HepG2 (cell line): ENCODE measurements at regions not wholly inside any gene's neighbourhood (a gene's known extent, or its start where the extent isn't known, plus 50 kb on each side); places are given as distances from the start of the nearest gene placed in this dataset.
A peak's percentile ranks its signal among the peaks of the same experiment; 100 is the strongest.

Experiments used
- ATAC-seq: fragments of 200-7000 bp; cut with Tn5 transposase; 3 replicates; pipeline ENCODE4 v1.9.1; 2020; ENCODE audit warnings: mild to moderate bottlenecking, moderate library complexity
- BruUV-seq: library from RNA; stranded (reverse); fragments of 400-500 nt; replicated peaks from 2 replicates; lab custom pipeline; 2021; lab: Mats Ljungman, UMichigan
- CTCF ChIA-PET: fragments of 300-600 bp; formaldehyde crosslinking; extraction: SDS; loops from one replicate; lab custom pipeline; 2021; ENCODE audit warnings: low total read pairs, inconsistent platforms, low intra/inter-chr PET ratio; lab: Yijun Ruan, JAX
- POLR2A ChIA-PET: fragments of 350-600 bp; sonication (Branson Sonifier 250); formaldehyde crosslinking; loops from one replicate; lab custom pipeline; 2020; ENCODE audit warnings: antibody characterized with exemption, inconsistent platforms; lab: Yijun Ruan, JAX
- DNase-seq: peaks from one replicate; pipeline ENCODE4 v3.0.0-alpha.2; 2015; ENCODE audit warnings: low spot score
- FAIRE-seq: peaks from 3 replicates; lab custom pipeline; 2011; peaks lifted over from hg19 to GRCh38; lab: Jason Lieb, UNC
- H2AFZ ChIP-seq: one replicate; pipeline ENCODE4 v1.6.1; 2011; ENCODE audit warnings: low read length, inconsistent platforms
- H3K27ac ChIP-seq: fragments of 300-600 bp; 3 replicates; pipeline ENCODE4 v1.8.0; 2011; ENCODE audit warnings: mixed run types, mild to moderate bottlenecking, mixed read lengths, low read length, inconsistent platforms; ENCODE audit not compliant: insufficient read depth; ENCODE audit errors: extremely low read length
- H3K27me3 ChIP-seq, 2 experiments: fragments of 200-600 bp in 1 of 2; 2 replicates in 1 of 2; 3 replicates in 1 of 2; pipeline versions ENCODE4 v1.6.0 to v1.8.0; 2011; ENCODE audit warnings: low read length in 2 of 2, mild to moderate bottlenecking in 2 of 2, moderate library complexity in 2 of 2, inconsistent platforms in 1 of 2; ENCODE audit not compliant: insufficient read depth in 2 of 2, control insufficient read depth in 1 of 2
- H3K36me3 ChIP-seq, 2 experiments: fragments of 200-600 bp in 1 of 2; replicated peaks in 1 of 2; 2 replicates in 1 of 2; 3 replicates in 1 of 2; pipeline versions ENCODE4 v1.5.1 to v1.8.0; 2011; ENCODE audit warnings: low read length in 2 of 2, inconsistent platforms in 1 of 2; ENCODE audit not compliant: insufficient read depth in 2 of 2, control insufficient read depth in 1 of 2
- H3K4me1 ChIP-seq: 2 replicates; pipeline ENCODE4 v1.5.1; 2012; ENCODE audit warnings: low read length, inconsistent platforms; ENCODE audit not compliant: insufficient read depth
- H3K4me2 ChIP-seq: 2 replicates; pipeline ENCODE4 v1.6.0; 2011; ENCODE audit warnings: low read depth, low read length, inconsistent platforms
- H3K4me3 ChIP-seq, 3 experiments: fragments of 200-600 bp in 1 of 3; sonication (generic), shearing (Covaris generic) in 1 of 3; replicated peaks in 1 of 3; 2 replicates each; pipeline ENCODE4 v1.5.1; 2011 to 2016; ENCODE audit warnings: low read length in 3 of 3, inconsistent platforms in 2 of 3, low read depth in 2 of 3, mild to moderate bottlenecking in 2 of 3, control low read depth in 1 of 3, mixed read lengths in 1 of 3; ENCODE audit not compliant: insufficient read depth in 1 of 3
- H3K79me2 ChIP-seq: one replicate; pipeline ENCODE4 v1.6.1; 2011; ENCODE audit warnings: low read length, inconsistent platforms; ENCODE audit not compliant: insufficient read depth
- H3K9ac ChIP-seq: 2 replicates; pipeline ENCODE4 v1.6.0; 2011; ENCODE audit warnings: mild to moderate bottlenecking, low read depth, low read length, inconsistent platforms; ENCODE audit not compliant: insufficient read depth
- H3K9me3 ChIP-seq: 2 replicates; pipeline ENCODE4 v1.5.1; 2012; ENCODE audit warnings: mild to moderate bottlenecking, low read length
- H4K20me1 ChIP-seq: 2 replicates; pipeline ENCODE4 v1.6.0; 2011; ENCODE audit warnings: inconsistent platforms, mild to moderate bottlenecking, low read length, moderate library complexity; ENCODE audit not compliant: insufficient read depth
- FLYWCH1 ChIP-seq: sonication (generic); formaldehyde crosslinking; IDR thresholded peaks from 2 replicates; pipeline ENCODE4 v1.8.1; 2023; ENCODE audit warnings: mild to moderate bottlenecking, missing genetic modification reagents
- GMEB1 ChIP-seq: sonication (generic); formaldehyde crosslinking; IDR thresholded peaks from 2 replicates; pipeline ENCODE4 v1.5.1; 2020; ENCODE audit warnings: missing genetic modification reagents, mild to moderate bottlenecking, borderline replicate concordance
- HNRNPL ChIP-seq: fragments of 200-400 bp; formaldehyde crosslinking; IDR thresholded peaks from 2 replicates; pipeline ENCODE4 v1.6.1; 2017; ENCODE audit warnings: mild to moderate bottlenecking, low read depth, low read length
- MTA1 ChIP-seq: sonication (generic); formaldehyde crosslinking; IDR thresholded peaks from 2 replicates; pipeline ENCODE4 v1.4.0; 2020; ENCODE audit warnings: missing genetic modification reagents, mild to moderate bottlenecking, borderline replicate concordance
- NFKBIZ ChIP-seq: IDR thresholded peaks from 2 replicates; pipeline ENCODE4 v1.6.1; 2018; ENCODE audit warnings: missing genetic modification reagents, missing compliant biosample characterization
- PATZ1 ChIP-seq: sonication (generic); formaldehyde crosslinking; IDR thresholded peaks from 2 replicates; pipeline ENCODE4 v1.4.0; 2020; ENCODE audit warnings: missing genetic modification reagents
- SYNCRIP ChIP-seq: fragments of 200-400 bp; formaldehyde crosslinking; IDR thresholded peaks from 2 replicates; pipeline ENCODE4 v1.6.1; 2018; ENCODE audit warnings: mild to moderate bottlenecking, low read depth, low read length; ENCODE audit not compliant: insufficient read depth
- ZEB1 ChIP-seq: IDR thresholded peaks from 2 replicates; pipeline ENCODE4 v1.6.1; 2012; ENCODE audit warnings: mild to moderate bottlenecking, low read depth, inconsistent platforms; ENCODE audit not compliant: insufficient replicate concordance
- ZNF414 ChIP-seq: sonication (generic); formaldehyde crosslinking; IDR thresholded peaks from 2 replicates; pipeline ENCODE4 v1.5.0; 2020; ENCODE audit warnings: missing genetic modification reagents
- ZNF496 ChIP-seq: sonication (generic); formaldehyde crosslinking; IDR thresholded peaks from 2 replicates; pipeline ENCODE4 v1.8.1; 2023; ENCODE audit warnings: mild to moderate bottlenecking, moderate library complexity, missing genetic modification reagents; ENCODE audit not compliant: insufficient replicate concordance
- WGBS: methylation state at CpG from one replicate; pipeline ENCODE4 v1.1.6; 2017; ENCODE audit warnings: low lambda C conversion rate; 5-methylcytosine and 5-hydroxymethylcytosine counted together
- in situ Hi-C: cut with HindIII; loops from 2 replicates; pipeline ENCODE4 v1.10.0; 2017; ENCODE audit warnings: low pct_unique_long_range_greater_than_20kb; ENCODE audit not compliant: extremely low pct_ligation_motif_present
- intact Hi-C: fragments of 100-400 bp; cut with micrococcal nuclease; formaldehyde crosslinking; loops from one replicate; pipeline ENCODE4 v1.10.0; 2022; ENCODE audit not compliant: unreplicated experiment

GRCh38 chr7:347001-347590 lies 57.1 kb downstream of the FOXL3 start (continued):
- no peak for TF ChIP-seq ZNF496 (CRISPR knock-in tag)
- no peak for TF ChIP-seq ZEB1
- no peak for TF ChIP-seq SYNCRIP
- no peak for TF ChIP-seq NFKBIZ (CRISPR knock-in tag)
- no peak for TF ChIP-seq GMEB1 (CRISPR knock-in tag)
- no peak for TF ChIP-seq FLYWCH1 (CRISPR knock-in tag)

- Histone ChIP-seq H3K4me3 (peak overlapping the region in 2 of 3 experiments; percentile 19 to 51; a peak in 3 of 6 replicates), H3K27me3 (peaks cover 7 to 15% of the 10 kb centered on the region in 2 experiments; a peak in 4 of 5 replicates), H3K9ac (no peak overlapping the region), H3K4me2 (peak overlapping the region; percentile 71), H2AFZ (no peak overlapping the region), H3K36me3 (no peaks in the 10 kb centered on the region), H3K9me3 (no peaks in the 10 kb centered on the region), H3K79me2 (no peaks in the 10 kb centered on the region), H4K20me1 (no peaks in the 10 kb centered on the region), H3K4me1 (peaks cover 41% of the 10 kb centered on the region), H3K27ac (no peak overlapping the region)
- CTCF ChIA-PET, result no interaction called here
- no peak for FAIRE-seq
- in situ Hi-C loops, result no loop called here
- intact Hi-C loops, result no loop called here
- peak; percentile 7; the same call in 1 of the 3 replicates for ATAC-seq
- no TSS peak for BruUV-seq
- 41% methylated on average over 14 of the region's 29 CpGs for WGBS
- DNase-seq, result no peak
- TF ChIP-seq HNRNPL (peak; percentile 74; the same call in 1 of the 2 replicates), MTA1 (CRISPR knock-in tag) (peak; percentile 18; the same call in 1 of the 2 replicates), PATZ1 (0 out of 2 replicates have a peak, but pooled peaks have one; percentile 16), ZNF414 (CRISPR knock-in tag) (no peak)
- POLR2A ChIA-PET, result no interaction called here
These were observed 57.9 kb downstream of the FOXL3 start for GRCh38 chr7:347644-348479.
